MCF 10A (cell line): ENCODE measurements at regions not wholly inside any gene's neighbourhood (a gene's known extent, or its start where the extent isn't known, plus 50 kb on each side); places are given as distances from the start of the nearest gene placed in this dataset.

Source experiments
- BruUV-seq: library from RNA; stranded (reverse); fragments of 400-500 nt; replicated peaks from 2 replicates; lab custom pipeline; 2021; lab: Mats Ljungman, UMichigan
- CTCF ChIA-PET: fragments of 300-600 bp; sonication (Branson Sonifier 250); formaldehyde crosslinking; extraction: SDS; loops from one replicate; lab custom pipeline; 2021; ENCODE audit warnings: antibody characterized with exemption, inconsistent platforms; lab: Yijun Ruan, JAX
- POLR2A ChIA-PET: fragments of 300-600, 350-650 bp; sonication (Branson Sonifier 250); formaldehyde crosslinking; extraction: SDS; loops from one replicate; lab custom pipeline; 2020; ENCODE audit warnings: antibody characterized with exemption, inconsistent platforms; lab: Yijun Ruan, JAX
- DNase-seq: peaks from one replicate; pipeline ENCODE4 v3.0.0-alpha.2; 2018; ENCODE audit not compliant: unreplicated experiment
- H3K27ac Mint-ChIP-seq: one replicate; pipeline ENCODE4 v1.8.0; 2022; ENCODE audit warnings: mild to moderate bottlenecking, low read depth, mixed read lengths; ENCODE audit not compliant: unreplicated experiment
- H3K27me3 Mint-ChIP-seq: one replicate; pipeline ENCODE4 v1.8.0; 2022; ENCODE audit warnings: mixed read lengths; ENCODE audit not compliant: insufficient read depth, unreplicated experiment
- H3K36me3 Mint-ChIP-seq: one replicate; pipeline ENCODE4 v1.8.0; 2022; ENCODE audit warnings: mild to moderate bottlenecking, moderate library complexity, mixed read lengths; ENCODE audit not compliant: insufficient read depth, unreplicated experiment
- H3K4me1 Mint-ChIP-seq: one replicate; pipeline ENCODE4 v1.8.0; 2022; ENCODE audit warnings: mixed read lengths; ENCODE audit not compliant: insufficient read depth, unreplicated experiment
- H3K4me3 Mint-ChIP-seq: one replicate; pipeline ENCODE4 v1.8.0; 2022; ENCODE audit warnings: mild to moderate bottlenecking, moderate library complexity, mixed read lengths; ENCODE audit not compliant: unreplicated experiment
- H3K9me3 Mint-ChIP-seq: one replicate; pipeline ENCODE4 v1.8.0; 2022; ENCODE audit warnings: mixed read lengths; ENCODE audit not compliant: unreplicated experiment
- CTCF ChIP-seq: fragments of 200-600 bp; IDR thresholded peaks from one replicate; pipeline ENCODE4 v1.8.0; 2022; ENCODE audit warnings: antibody characterized with exemption, mild to moderate bottlenecking; ENCODE audit not compliant: unreplicated experiment
- intact Hi-C: fragments of 100-400 bp; cut with micrococcal nuclease; formaldehyde crosslinking; loops from 2 replicates; pipeline ENCODE4 v1.14.1; 2022

- no TSS peak for BruUV-seq
- ChIA-PET POLR2A (interaction anchor here (0.6 kb wide), 1 partner anchor 798 kb away, joined by 3 read pairs; no protein-coding TSS in a partner anchor), CTCF (interaction anchor here (0.6 kb wide), 1 partner anchor 58 kb away, joined by 3 read pairs; no protein-coding TSS in a partner anchor)
- H3K9me3 Mint-ChIP-seq, result peaks cover 1% of the 10 kb centered on the region
- no peak for DNase-seq
- no peaks in the 10 kb centered on the region for H3K36me3 Mint-ChIP-seq
- no peaks in the 10 kb centered on the region for H3K4me1 Mint-ChIP-seq
- intact Hi-C loops, result no loop called here
- H3K27me3 Mint-ChIP-seq, result no peaks in the 10 kb centered on the region
- TF ChIP-seq CTCF, result no peak
- no peak overlapping the region for H3K4me3 Mint-ChIP-seq
- no peak overlapping the region for H3K27ac Mint-ChIP-seq
Measured at GRCh38 chr5:171615705-171616640, 169.6 kb upstream of the SMIM23 start.

GRCh38 chr5:171617266-171617665, 168.4 kb upstream of the SMIM23 start:
- intact Hi-C loops, result no loop called here
- Mint-ChIP-seq H3K4me1 (peaks cover 9% of the 10 kb centered on the region), H3K27ac (no peak overlapping the region), H3K27me3 (no peaks in the 10 kb centered on the region), H3K4me3 (no peak overlapping the region), H3K36me3 (no peaks in the 10 kb centered on the region), H3K9me3 (peaks cover 9% of the 10 kb centered on the region)
- TF ChIP-seq CTCF, result no peak
- CTCF ChIA-PET, result no interaction called here
- POLR2A ChIA-PET, result no interaction called here
- BruUV-seq, result no TSS peak
- no peak for DNase-seq

- ChIA-PET POLR2A (interaction anchor here (0.7 kb wide), 1 partner anchor 13 kb away, joined by 3 read pairs; no protein-coding TSS in a partner anchor), CTCF (no interaction called here)
- H3K4me3 Mint-ChIP-seq, result no peak overlapping the region
- H3K27me3 Mint-ChIP-seq, result peaks cover 6% of the 10 kb centered on the region
- H3K4me1 Mint-ChIP-seq, result peaks cover 9% of the 10 kb centered on the region
- no peaks in the 10 kb centered on the region for H3K36me3 Mint-ChIP-seq
- H3K9me3 Mint-ChIP-seq, result peaks cover 9% of the 10 kb centered on the region
- no peak overlapping the region for H3K27ac Mint-ChIP-seq
- TF ChIP-seq CTCF, result no peak
- intact Hi-C loops, result no loop called here
- DNase-seq, result no peak
- BruUV-seq, result no TSS peak
Measured at GRCh38 chr5:171617817-171618591, 167.6 kb upstream of the SMIM23 start.

- Mint-ChIP-seq H3K4me1 (peaks cover 9% of the 10 kb centered on the region), H3K27ac (no peak overlapping the region), H3K36me3 (no peaks in the 10 kb centered on the region), H3K27me3 (peaks cover 12% of the 10 kb centered on the region), H3K4me3 (no peak overlapping the region), H3K9me3 (peaks cover 9% of the 10 kb centered on the region)
- DNase-seq, result no peak
- ChIA-PET CTCF (interaction anchor here (0.6 kb wide), 1 partner anchor 36 kb away, joined by 3 read pairs; no protein-coding TSS in a partner anchor), POLR2A (no interaction called here)
- BruUV-seq, result no TSS peak
- no peak for TF ChIP-seq CTCF
- intact Hi-C loops, result no loop called here
Measured at GRCh38 chr5:171619196-171619595, 166.4 kb upstream of the SMIM23 start.
